ENCODE measurements at regions not wholly inside any gene's neighbourhood (a gene's known extent, or its start where the extent isn't known, plus 50 kb on each side); places are given as distances from the start of the nearest gene placed in this dataset.

- no TSS peak for BruUV-seq (replicated peaks)
- DNase-seq (ENCODE audit: low spot score) (no peak), FAIRE-seq (no peak), ATAC-seq (no peak)
- H2AFZ ChIP-seq (ENCODE audit: low read length): no peak overlapping the region
- H3K79me2 ChIP-seq (ENCODE audit: insufficient read depth, low read length): no peaks in the 10 kb centered on the region
- intact Hi-C loops (cut with micrococcal nuclease; ENCODE audit: unreplicated experiment) (no loop called here), in situ Hi-C loops (cut with HindIII; ENCODE audit: extremely low pct_ligation_motif_present, low pct_unique_long_range_greater_than_20kb) (no loop called here)
- H3K36me3 ChIP-seq (replicated peaks in 1 of 2; ENCODE audit: control insufficient read depth in 1 of 2, insufficient read depth in 2 of 2, low read length in 2 of 2): no peaks in the 10 kb centered on the region
- H3K27ac ChIP-seq (ENCODE audit: extremely low read length, insufficient read depth, low read length): no peak overlapping the region
- CTCF ChIA-PET (ENCODE audit: low intra/inter-chr PET ratio, low total read pairs): no interaction called here
- peak; percentile 97 for TF ChIP-seq ATF7 (IDR thresholded peaks at IDR 0.05)
- TF ChIP-seq ATF7 (CRISPR knock-in tag; IDR thresholded peaks at IDR 0.05): no peak
- no peak for TF ChIP-seq ZNF749 (CRISPR knock-in tag; IDR thresholded peaks at IDR 0.05; ENCODE audit: borderline replicate concordance)
- TF ChIP-seq CREB1 (IDR thresholded peaks at IDR 0.05): peak; percentile 96
- TF ChIP-seq CREB1 (CRISPR knock-in tag; IDR thresholded peaks at IDR 0.05): no peak
- H3K4me1 ChIP-seq (ENCODE audit: insufficient read depth, low read length): no peaks in the 10 kb centered on the region
- 30% methylated on average over 7 of the region's 7 CpGs for WGBS (ENCODE audit: low lambda C conversion rate)
- H3K27me3 ChIP-seq (ENCODE audit: control insufficient read depth in 1 of 2, insufficient read depth in 2 of 2, low read length in 2 of 2): no peaks in the 10 kb centered on the region
- H3K4me3 ChIP-seq (replicated peaks in 1 of 3; ENCODE audit: insufficient read depth in 1 of 3, low read depth in 2 of 3, low read length in 3 of 3): no peak overlapping the region
- no peak overlapping the region for H3K4me2 ChIP-seq (ENCODE audit: low read depth, low read length)
- H3K9me3 ChIP-seq (ENCODE audit: low read length): peaks cover 57% of the 10 kb centered on the region
- no peak overlapping the region for H3K9ac ChIP-seq (ENCODE audit: insufficient read depth, low read depth, low read length)
- POLR2A ChIA-PET: no interaction called here
- H4K20me1 ChIP-seq (ENCODE audit: insufficient read depth, low read length): no peaks in the 10 kb centered on the region
Measured at GRCh38 chr1:79100385-79100784, 93.9 kb upstream of the ADGRL4 start.

DNA sequence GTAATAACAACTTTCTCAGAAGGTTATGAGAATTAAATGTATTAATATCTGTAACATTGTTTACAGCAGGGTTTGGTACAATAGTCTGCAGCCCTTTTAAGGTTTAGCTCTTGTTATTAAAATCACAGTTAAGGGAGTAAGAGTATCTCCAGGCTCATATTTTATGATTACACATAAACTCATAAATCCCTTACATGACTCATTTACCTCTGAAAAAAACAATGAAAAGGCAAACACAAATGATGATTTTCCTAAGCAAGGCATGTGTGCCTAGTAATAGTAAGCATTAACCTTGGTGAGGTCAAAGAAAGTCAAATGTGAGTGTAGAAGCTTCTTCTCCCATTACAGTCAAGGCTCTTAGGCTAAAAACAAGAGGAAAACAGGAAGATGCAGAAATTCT is 84.5 kb upstream of the ADGRL4 start:
- ATAC-seq (no peak), FAIRE-seq (no peak), DNase-seq (ENCODE audit: low spot score) (no peak)
- Histone ChIP-seq H3K4me2 (ENCODE audit: low read depth, low read length) (no peak overlapping the region), H3K4me3 (replicated peaks in 1 of 3; ENCODE audit: insufficient read depth in 1 of 3, low read depth in 2 of 3, low read length in 3 of 3) (no peak overlapping the region), H3K9me3 (ENCODE audit: low read length) (peaks cover 51% of the 10 kb centered on the region), H3K4me1 (ENCODE audit: insufficient read depth, low read length) (no peaks in the 10 kb centered on the region), H3K27ac (ENCODE audit: extremely low read length, insufficient read depth, low read length) (no peak overlapping the region), H2AFZ (ENCODE audit: low read length) (no peak overlapping the region), H4K20me1 (ENCODE audit: insufficient read depth, low read length) (no peaks in the 10 kb centered on the region), H3K27me3 (ENCODE audit: control insufficient read depth in 1 of 2, insufficient read depth in 2 of 2, low read length in 2 of 2) (no peaks in the 10 kb centered on the region), H3K36me3 (replicated peaks in 1 of 2; ENCODE audit: control insufficient read depth in 1 of 2, insufficient read depth in 2 of 2, low read length in 2 of 2) (no peaks in the 10 kb centered on the region), H3K79me2 (ENCODE audit: insufficient read depth, low read length) (no peaks in the 10 kb centered on the region), H3K9ac (ENCODE audit: insufficient read depth, low read depth, low read length) (no peak overlapping the region)
- in situ Hi-C loops (cut with HindIII; ENCODE audit: extremely low pct_ligation_motif_present, low pct_unique_long_range_greater_than_20kb) (no loop called here), intact Hi-C loops (cut with micrococcal nuclease; ENCODE audit: unreplicated experiment) (no loop called here)
- ChIA-PET POLR2A (no interaction called here), CTCF (ENCODE audit: low intra/inter-chr PET ratio, low total read pairs) (no interaction called here)
- no TSS peak for BruUV-seq (replicated peaks)
- TF ChIP-seq ZNF7 (CRISPR knock-in tag; IDR thresholded peaks at IDR 0.05) (no peak), ZKSCAN8 (CRISPR knock-in tag; IDR thresholded peaks at IDR 0.05; ENCODE audit: borderline replicate concordance) (no peak), MTF2 (CRISPR knock-in tag; IDR thresholded peaks at IDR 0.05; ENCODE audit: borderline replicate concordance) (no peak), TGIF2 (CRISPR knock-in tag; IDR thresholded peaks at IDR 0.05) (no peak), KIAA2018 (CRISPR knock-in tag; IDR thresholded peaks at IDR 0.05; ENCODE audit: borderline replicate concordance) (no peak)
- TF ChIP-seq, protein P1, sequence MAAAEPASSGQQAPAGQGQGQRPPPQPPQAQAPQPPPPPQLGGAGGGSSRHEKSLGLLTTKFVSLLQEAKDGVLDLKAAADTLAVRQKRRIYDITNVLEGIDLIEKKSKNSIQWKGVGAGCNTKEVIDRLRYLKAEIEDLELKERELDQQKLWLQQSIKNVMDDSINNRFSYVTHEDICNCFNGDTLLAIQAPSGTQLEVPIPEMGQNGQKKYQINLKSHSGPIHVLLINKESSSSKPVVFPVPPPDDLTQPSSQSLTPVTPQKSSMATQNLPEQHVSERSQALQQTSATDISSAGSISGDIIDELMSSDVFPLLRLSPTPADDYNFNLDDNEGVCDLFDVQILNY (CRISPR knock-in tag; conservative IDR thresholded peaks at IDR 0.05): no peak

All from HepG2 (cell line).